ENCODE measurements at regions not wholly inside any gene's neighbourhood (a gene's known extent, or its start where the extent isn't known, plus 50 kb on each side); places are given as distances from the start of the nearest gene placed in this dataset.
"Not testable (repeated sequence)": the region's sequence is repeated elsewhere in the genome, so short reads cannot be mapped to it uniquely, and the experiment has no call there.

- no peak overlapping the region for H3K4me2 ChIP-seq (ENCODE audit: low read depth, low read length)
- no peaks in the 10 kb centered on the region for H3K9me3 ChIP-seq (replicated peaks; ENCODE audit: insufficient read depth, low read length)
- TF ChIP-seq EZH2phosphoT487 (IDR thresholded peaks at IDR 0.05; ENCODE audit: low read length) (no peak), CTCF (IDR thresholded peaks at IDR 0.05; ENCODE audit: low read length) (no peak), EZH2 (optimal IDR thresholded peaks at IDR 0.05; ENCODE audit: low read depth, low read length) (no peak)
Measured at GRCh38 chr20:25856256-25856884, 159.7 kb upstream of the ZNF337 start.

GRCh38 chr20:25855451-25856156 lies 159.0 kb upstream of the ZNF337 start:
- peaks cover 18% of the 10 kb centered on the region for H3K27me3 ChIP-seq (replicated peaks; ENCODE audit: insufficient read depth, low read length)
- H3K27ac ChIP-seq (ENCODE audit: low read length); H3K9me3 ChIP-seq (replicated peaks; ENCODE audit: insufficient read depth, low read length); H3F3A ChIP-seq (ENCODE audit: insufficient read depth, low read length); H3K4me3 ChIP-seq (ENCODE audit: low read length); DNase-seq; H2AFZ ChIP-seq (ENCODE audit: low read length); H3K9me2 ChIP-seq (replicated peaks; ENCODE audit: insufficient read depth, low read length); H3K4me2 ChIP-seq (ENCODE audit: low read depth, low read length); H3K9ac ChIP-seq (ENCODE audit: low read length); H3K4me1 ChIP-seq (ENCODE audit: low read length); H3K79me2 ChIP-seq (ENCODE audit: low read length); H4K20me1 ChIP-seq (ENCODE audit: insufficient read depth, low read length); H3K36me3 ChIP-seq (replicated peaks; ENCODE audit: insufficient read depth, low read length): not testable (repeated sequence)

More at GRCh38 chr20:25856256-25856884, 159.7 kb upstream of the ZNF337 start:
- peaks cover 22% of the 10 kb centered on the region for H3K27me3 ChIP-seq (replicated peaks; ENCODE audit: insufficient read depth, low read length)
- no peak overlapping the region for H2AFZ ChIP-seq (ENCODE audit: low read length)
- no peak overlapping the region for H3K4me3 ChIP-seq (ENCODE audit: low read length)
- H3K27ac ChIP-seq (ENCODE audit: low read length), result no peak overlapping the region
- DNase-seq, result no peak
- no peaks in the 10 kb centered on the region for H3F3A ChIP-seq (ENCODE audit: insufficient read depth, low read length)
- H3K79me2 ChIP-seq (ENCODE audit: low read length), result no peaks in the 10 kb centered on the region
- H3K36me3 ChIP-seq (replicated peaks; ENCODE audit: insufficient read depth, low read length), result no peaks in the 10 kb centered on the region
- no peak overlapping the region for H3K9ac ChIP-seq (ENCODE audit: low read length)
- H3K4me1 ChIP-seq (ENCODE audit: low read length), result no peaks in the 10 kb centered on the region; the same call in 1 of the 2 replicates
- H4K20me1 ChIP-seq (ENCODE audit: insufficient read depth, low read length), result no peaks in the 10 kb centered on the region
- no peaks in the 10 kb centered on the region for H3K9me2 ChIP-seq (replicated peaks; ENCODE audit: insufficient read depth, low read length)

GRCh38 chr20:25854666-25855065 lies 158.0 kb upstream of the ZNF337 start:
- not testable (repeated sequence) for H3K4me1 ChIP-seq (ENCODE audit: low read length); H3K9me2 ChIP-seq (replicated peaks; ENCODE audit: insufficient read depth, low read length); H3K36me3 ChIP-seq (replicated peaks; ENCODE audit: insufficient read depth, low read length); H2AFZ ChIP-seq (ENCODE audit: low read length); H3F3A ChIP-seq (ENCODE audit: insufficient read depth, low read length); H3K27ac ChIP-seq (ENCODE audit: low read length); H3K4me3 ChIP-seq (ENCODE audit: low read length); H3K79me2 ChIP-seq (ENCODE audit: low read length); H3K9ac ChIP-seq (ENCODE audit: low read length); H4K20me1 ChIP-seq (ENCODE audit: insufficient read depth, low read length); DNase-seq; H3K9me3 ChIP-seq (replicated peaks; ENCODE audit: insufficient read depth, low read length)
- Histone ChIP-seq H3K27me3 (replicated peaks; ENCODE audit: insufficient read depth, low read length) (peaks cover 12% of the 10 kb centered on the region; the same call in 1 of the 2 replicates), H3K4me2 (ENCODE audit: low read depth, low read length) (peak overlapping the region; percentile 24; the same call in 1 of the 2 replicates)

GRCh38 chr20:25853718-25854388 lies 157.2 kb upstream of the ZNF337 start:
- DNase-seq, result peak; percentile 61
- Histone ChIP-seq H3K9ac (ENCODE audit: low read length) (peak overlapping the region; percentile 17; the same call in 1 of the 2 replicates), H3K4me3 (ENCODE audit: low read length) (peak overlapping the region; percentile 52), H2AFZ (ENCODE audit: low read length) (peak overlapping the region; percentile 85), H3K4me2 (ENCODE audit: low read depth, low read length) (peak overlapping the region; percentile 24; the same call in 1 of the 2 replicates)
- H3K4me1 ChIP-seq (ENCODE audit: low read length); H3K9me3 ChIP-seq (replicated peaks; ENCODE audit: insufficient read depth, low read length); H4K20me1 ChIP-seq (ENCODE audit: insufficient read depth, low read length); H3F3A ChIP-seq (ENCODE audit: insufficient read depth, low read length); H3K36me3 ChIP-seq (replicated peaks; ENCODE audit: insufficient read depth, low read length); H3K27me3 ChIP-seq (replicated peaks; ENCODE audit: insufficient read depth, low read length); H3K27ac ChIP-seq (ENCODE audit: low read length); H3K79me2 ChIP-seq (ENCODE audit: low read length); H3K9me2 ChIP-seq (replicated peaks; ENCODE audit: insufficient read depth, low read length): not testable (repeated sequence)

GRCh38 chr20:25852968-25853717 lies 156.5 kb upstream of the ZNF337 start:
- not testable (repeated sequence) for H3K27ac ChIP-seq (ENCODE audit: low read length); H3K36me3 ChIP-seq (replicated peaks; ENCODE audit: insufficient read depth, low read length); H4K20me1 ChIP-seq (ENCODE audit: insufficient read depth, low read length); H3K9me3 ChIP-seq (replicated peaks; ENCODE audit: insufficient read depth, low read length); H3K79me2 ChIP-seq (ENCODE audit: low read length); H3F3A ChIP-seq (ENCODE audit: insufficient read depth, low read length); H3K9me2 ChIP-seq (replicated peaks; ENCODE audit: insufficient read depth, low read length); H3K4me1 ChIP-seq (ENCODE audit: low read length); DNase-seq; H3K27me3 ChIP-seq (replicated peaks; ENCODE audit: insufficient read depth, low read length)
- Histone ChIP-seq H3K9ac (ENCODE audit: low read length) (peak overlapping the region; percentile 17; the same call in 1 of the 2 replicates), H2AFZ (ENCODE audit: low read length) (peak overlapping the region; percentile 85), H3K4me3 (ENCODE audit: low read length) (peak overlapping the region; percentile 52), H3K4me2 (ENCODE audit: low read depth, low read length) (peak overlapping the region; percentile 24; the same call in 1 of the 2 replicates)

- H2AFZ ChIP-seq (ENCODE audit: low read length); H3K9me2 ChIP-seq (replicated peaks; ENCODE audit: insufficient read depth, low read length); H4K20me1 ChIP-seq (ENCODE audit: insufficient read depth, low read length); H3K79me2 ChIP-seq (ENCODE audit: low read length); H3K27me3 ChIP-seq (replicated peaks; ENCODE audit: insufficient read depth, low read length); H3K4me2 ChIP-seq (ENCODE audit: low read depth, low read length); H3K4me3 ChIP-seq (ENCODE audit: low read length); H3K9ac ChIP-seq (ENCODE audit: low read length); H3K36me3 ChIP-seq (replicated peaks; ENCODE audit: insufficient read depth, low read length); H3K9me3 ChIP-seq (replicated peaks; ENCODE audit: insufficient read depth, low read length); H3K4me1 ChIP-seq (ENCODE audit: low read length); H3K27ac ChIP-seq (ENCODE audit: low read length); DNase-seq; H3F3A ChIP-seq (ENCODE audit: insufficient read depth, low read length): not testable (repeated sequence)
Measured at GRCh38 chr20:25850133-25850532, 153.5 kb upstream of the ZNF337 start.

All from MM.1S (cell line).